CD14-positive monocyte (primary cell): ENCODE measurements at regions not wholly inside any gene's neighbourhood (a gene's known extent, or its start where the extent isn't known, plus 50 kb on each side); places are given as distances from the start of the nearest gene placed in this dataset.

Source experiments
- DNase-seq, 3 donors: peaks; one replicate each; pipeline ENCODE4 v3.0.0-alpha.2; 2011 to 2022
- H2AFZ ChIP-seq: 2 replicates; pipeline ENCODE4 v1.6.0; 2012; ENCODE audit warnings: mild to moderate bottlenecking, low read depth, low read length, inconsistent platforms; ENCODE audit not compliant: insufficient read depth, poor library complexity, severe bottlenecking
- H3K27ac ChIP-seq, 2 donors: 1 replicate in 1 of 2; 2 replicates in 1 of 2; pipeline ENCODE4 v1.5.1; 2012 to 2013; ENCODE audit warnings: low read length in 2 of 2, control low read depth in 1 of 2, inconsistent platforms in 1 of 2, low read depth in 1 of 2, mild to moderate bottlenecking in 1 of 2
- H3K27me3 ChIP-seq, 2 donors: one replicate each; pipeline versions ENCODE4 v1.6.0 to v1.6.1; 2011 to 2013; ENCODE audit warnings: low read length in 2 of 2; ENCODE audit not compliant: control insufficient read depth in 2 of 2, insufficient read depth in 2 of 2
- H3K36me3 ChIP-seq, 2 donors: replicated peaks in 1 of 2; 1 replicate in 1 of 2; 2 replicates in 1 of 2; pipeline versions ENCODE4 v1.5.1 to v1.6.1; 2012 to 2013; ENCODE audit warnings: low read length in 2 of 2, control low read depth in 1 of 2, inconsistent platforms in 1 of 2, mild to moderate bottlenecking in 1 of 2; ENCODE audit not compliant: insufficient read depth in 2 of 2, control insufficient read depth in 1 of 2
- H3K4me1 ChIP-seq, 2 donors: 1 replicate in 1 of 2; 2 replicates in 1 of 2; pipeline versions ENCODE4 v1.5.1 to v1.6.1; 2012 to 2013; ENCODE audit warnings: low read length in 2 of 2, control low read depth in 1 of 2, inconsistent platforms in 1 of 2, mild to moderate bottlenecking in 1 of 2, moderate library complexity in 1 of 2; ENCODE audit not compliant: insufficient read depth in 2 of 2, control insufficient read depth in 1 of 2
- H3K4me2 ChIP-seq: replicated peaks from 2 replicates; pipeline ENCODE3; 2012; ENCODE audit warnings: low read length, moderate library complexity, mild to moderate bottlenecking; ENCODE audit not compliant: poor library complexity, severe bottlenecking; ENCODE audit errors: extremely low read depth
- H3K4me3 ChIP-seq, 3 experiments: fragments of 200-600 bp in 1 of 3; sonication (generic) in 1 of 3; replicated peaks in 1 of 3; 1 replicate in 2 of 3; 2 replicates in 1 of 3; pipeline ENCODE4 v1.5.1; 2011 to 2013; ENCODE audit warnings: low read length in 3 of 3, mild to moderate bottlenecking in 3 of 3, control low read depth in 2 of 3, low read depth in 2 of 3, inconsistent platforms in 1 of 3, moderate library complexity in 1 of 3
- H3K79me2 ChIP-seq: 2 replicates; pipeline ENCODE4 v1.6.0; 2012; ENCODE audit warnings: mild to moderate bottlenecking, control low read depth, inconsistent platforms, low read length, moderate library complexity; ENCODE audit not compliant: insufficient read depth
- H3K9ac ChIP-seq: 2 replicates; pipeline ENCODE4 v1.6.0; 2017; ENCODE audit warnings: low read length, mild to moderate bottlenecking; ENCODE audit not compliant: insufficient read depth, poor library complexity, severe bottlenecking
- H3K9me3 ChIP-seq, 2 donors: replicated peaks in 1 of 2; 1 replicate in 1 of 2; 2 replicates in 1 of 2; pipeline versions ENCODE4 v1.5.1 to v1.6.1; 2012 to 2013; ENCODE audit warnings: low read length in 2 of 2, control low read depth in 1 of 2; ENCODE audit not compliant: control insufficient read depth in 1 of 2, insufficient read depth in 1 of 2
- H4K20me1 ChIP-seq: 2 replicates; pipeline ENCODE4 v1.6.0; 2012; ENCODE audit warnings: mild to moderate bottlenecking, low read length, control low read depth, moderate library complexity; ENCODE audit not compliant: insufficient read depth
- H3K27ac Mint-ChIP-seq, 7 donors: one replicate each; pipeline ENCODE4 v1.8.0; 2020; ENCODE audit warnings: mild to moderate bottlenecking in 7 of 7, mixed read lengths in 7 of 7, moderate library complexity in 6 of 7, inconsistent platforms in 2 of 7
- H3K27me3 Mint-ChIP-seq, 3 donors: one replicate each; pipeline ENCODE4 v1.8.0; 2021 to 2022; ENCODE audit warnings: low read depth in 3 of 3, mild to moderate bottlenecking in 3 of 3, mixed read lengths in 3 of 3, moderate library complexity in 3 of 3, inconsistent platforms in 1 of 3
- H3K36me3 Mint-ChIP-seq, 2 donors: one replicate each; pipeline ENCODE4 v1.8.0; 2020; ENCODE audit warnings: mixed read lengths in 2 of 2, inconsistent platforms in 1 of 2, mild to moderate bottlenecking in 1 of 2
- H3K4me1 Mint-ChIP-seq: one replicate; pipeline ENCODE4 v1.8.0; 2020; ENCODE audit warnings: mild to moderate bottlenecking, mixed read lengths
- H3K4me3 Mint-ChIP-seq, 2 donors: one replicate each; pipeline ENCODE4 v1.8.0; 2020; ENCODE audit warnings: mild to moderate bottlenecking in 2 of 2, mixed read lengths in 2 of 2, moderate library complexity in 1 of 2
- H3K9me3 Mint-ChIP-seq, 7 donors: one replicate each; pipeline ENCODE4 v1.8.0; 2020 to 2022; ENCODE audit warnings: mixed read lengths in 7 of 7, mild to moderate bottlenecking in 6 of 7, moderate library complexity in 6 of 7, inconsistent platforms in 2 of 7
- WGBS: methylation state at CpG from one replicate; pipeline ENCODE4 v1.1.5; 2013; ENCODE audit warnings: missing lambda C conversion rate; ENCODE audit not compliant: insufficient coverage; 5-methylcytosine and 5-hydroxymethylcytosine counted together
- intact Hi-C, 2 donors: fragments of 100-400 bp; cut with micrococcal nuclease; formaldehyde crosslinking; loops; one replicate each; pipeline versions ENCODE4 v1.15.0 to v1.15.1; 2023
- TF ChIP-seq, protein P1 (sequence below): fragments of 200-600 bp; IDR thresholded peaks from one replicate; pipeline ENCODE4 v1.8.0; 2022; ENCODE audit warnings: antibody characterized with exemption, mild to moderate bottlenecking

GRCh38 chr17:12514596-12514995, 151.1 kb upstream of the MYOCD start:
- H3K9ac ChIP-seq = no peak overlapping the region
- TF ChIP-seq, protein P1, sequence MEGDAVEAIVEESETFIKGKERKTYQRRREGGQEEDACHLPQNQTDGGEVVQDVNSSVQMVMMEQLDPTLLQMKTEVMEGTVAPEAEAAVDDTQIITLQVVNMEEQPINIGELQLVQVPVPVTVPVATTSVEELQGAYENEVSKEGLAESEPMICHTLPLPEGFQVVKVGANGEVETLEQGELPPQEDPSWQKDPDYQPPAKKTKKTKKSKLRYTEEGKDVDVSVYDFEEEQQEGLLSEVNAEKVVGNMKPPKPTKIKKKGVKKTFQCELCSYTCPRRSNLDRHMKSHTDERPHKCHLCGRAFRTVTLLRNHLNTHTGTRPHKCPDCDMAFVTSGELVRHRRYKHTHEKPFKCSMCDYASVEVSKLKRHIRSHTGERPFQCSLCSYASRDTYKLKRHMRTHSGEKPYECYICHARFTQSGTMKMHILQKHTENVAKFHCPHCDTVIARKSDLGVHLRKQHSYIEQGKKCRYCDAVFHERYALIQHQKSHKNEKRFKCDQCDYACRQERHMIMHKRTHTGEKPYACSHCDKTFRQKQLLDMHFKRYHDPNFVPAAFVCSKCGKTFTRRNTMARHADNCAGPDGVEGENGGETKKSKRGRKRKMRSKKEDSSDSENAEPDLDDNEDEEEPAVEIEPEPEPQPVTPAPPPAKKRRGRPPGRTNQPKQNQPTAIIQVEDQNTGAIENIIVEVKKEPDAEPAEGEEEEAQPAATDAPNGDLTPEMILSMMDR = no peak
- no peaks in the 10 kb centered on the region for H3K27me3 ChIP-seq
- H3K27ac Mint-ChIP-seq = no peak overlapping the region
- no peaks in the 10 kb centered on the region for H3K36me3 Mint-ChIP-seq
- no peak overlapping the region for H3K27ac ChIP-seq
- H3K4me2 ChIP-seq = no peak overlapping the region
- intact Hi-C loops = no loop called here
- H3K4me3 ChIP-seq = no peak overlapping the region
- 88% methylated on average over 1 of the region's 5 CpGs for WGBS
- no peak overlapping the region for H3K4me3 Mint-ChIP-seq
- no peaks in the 10 kb centered on the region for H4K20me1 ChIP-seq
- H3K9me3 ChIP-seq = peaks cover 3% of the 10 kb centered on the region in 2 donors
- H3K27me3 Mint-ChIP-seq = peaks cover 0 to 1% (median 0%) of the 10 kb centered on the region in 3 donors
- no peak for DNase-seq
- no peaks in the 10 kb centered on the region for H3K79me2 ChIP-seq
- no peaks in the 10 kb centered on the region for H3K4me1 Mint-ChIP-seq
- no peaks in the 10 kb centered on the region for H3K4me1 ChIP-seq
- no peaks in the 10 kb centered on the region for H3K36me3 ChIP-seq
- peaks cover 0 to 7% (median 3%) of the 10 kb centered on the region in 7 donors for H3K9me3 Mint-ChIP-seq
- H2AFZ ChIP-seq = no peak overlapping the region

GRCh38 chr17:12519956-12520594, 145.6 kb upstream of the MYOCD start:
- no peak overlapping the region for H2AFZ ChIP-seq
- DNase-seq = no peak
- TF ChIP-seq, protein P1 = no peak
- no peaks in the 10 kb centered on the region for H3K79me2 ChIP-seq
- peaks cover 0 to 3% of the 10 kb centered on the region in 2 donors for H3K9me3 ChIP-seq
- H3K27ac ChIP-seq = no peak overlapping the region
- no peaks in the 10 kb centered on the region for H3K4me1 Mint-ChIP-seq
- no peak overlapping the region for H3K9ac ChIP-seq
- 88% methylated on average over 5 of the region's 7 CpGs for WGBS
- H3K27me3 Mint-ChIP-seq = peaks cover 0 to 4% (median 0%) of the 10 kb centered on the region in 3 donors
- peaks cover 0 to 5% (median 0%) of the 10 kb centered on the region in 7 donors for H3K9me3 Mint-ChIP-seq
- no peak overlapping the region for H3K27ac Mint-ChIP-seq
- no peaks in the 10 kb centered on the region for H4K20me1 ChIP-seq
- intact Hi-C loops = no loop called here
- H3K4me1 ChIP-seq = no peaks in the 10 kb centered on the region
- no peak overlapping the region for H3K4me3 ChIP-seq
- H3K27me3 ChIP-seq = no peaks in the 10 kb centered on the region
- no peaks in the 10 kb centered on the region for H3K36me3 Mint-ChIP-seq
- H3K36me3 ChIP-seq = no peaks in the 10 kb centered on the region
- H3K4me2 ChIP-seq = no peak overlapping the region
- no peak overlapping the region for H3K4me3 Mint-ChIP-seq
